ENCODE measurements at regions not wholly inside any gene's neighbourhood (a gene's known extent, or its start where the extent isn't known, plus 50 kb on each side); places are given as distances from the start of the nearest gene placed in this dataset.

DNA sequence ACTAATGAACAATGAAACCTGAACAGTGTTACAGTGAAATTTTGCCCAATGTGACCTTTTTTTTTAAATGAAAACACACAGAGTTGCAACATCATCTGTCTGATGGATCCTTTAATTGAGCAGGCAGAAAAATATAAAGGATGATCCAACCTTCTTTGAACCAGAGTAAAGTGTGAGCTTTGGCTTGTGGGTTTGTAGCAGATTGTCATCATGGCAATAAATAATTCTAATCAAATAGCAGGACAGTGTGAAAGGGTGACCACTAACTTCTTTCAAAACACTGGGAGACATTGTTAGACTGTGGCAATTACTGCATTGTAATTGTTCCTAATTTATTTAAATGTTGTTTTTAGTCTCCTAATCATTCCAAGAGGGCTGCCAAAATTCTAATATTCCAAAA is 197.2 kb downstream of the CHD9NB start:
- Histone ChIP-seq H3K79me2 (replicated peaks; ENCODE audit: insufficient read depth) (no peaks in the 10 kb centered on the region), H3K4me1 (ENCODE audit: insufficient read depth) (peaks cover 10% of the 10 kb centered on the region), H3K4me3 (no peak overlapping the region), H3K27me3 (ENCODE audit: insufficient read depth) (no peaks in the 10 kb centered on the region), H4K20me1 (replicated peaks; ENCODE audit: insufficient read depth) (no peaks in the 10 kb centered on the region), H2AFZ (no peak overlapping the region), H3K4me2 (no peak overlapping the region), H3K27ac (ENCODE audit: low read depth) (no peak overlapping the region), H3K9me2 (ENCODE audit: insufficient read depth) (peaks cover 8% of the 10 kb centered on the region; the same call in 1 of the 2 replicates), H3F3A (replicated peaks; ENCODE audit: low read depth) (no peaks in the 10 kb centered on the region), H3K36me3 (ENCODE audit: insufficient read depth) (peaks cover 4% of the 10 kb centered on the region; the same call in 1 of the 2 replicates)
- peaks cover 13% of the 10 kb centered on the region for H3K9me3 Mint-ChIP-seq
- no peak overlapping the region for H3K27ac Mint-ChIP-seq
- DNase-seq (ENCODE audit: low spot score): no peak
- H3K4me1 Mint-ChIP-seq: peaks cover 5% of the 10 kb centered on the region; the same call in 2 of the 3 replicates
- H3K27me3 Mint-ChIP-seq (ENCODE audit: insufficient read depth, low read depth, poor library complexity): no peaks in the 10 kb centered on the region
- peaks cover 8% of the 10 kb centered on the region; the same call in 2 of the 3 replicates for H3K36me3 Mint-ChIP-seq (ENCODE audit: low read depth)
- no peak overlapping the region for H3K4me3 Mint-ChIP-seq
- TF ChIP-seq, protein P1, sequence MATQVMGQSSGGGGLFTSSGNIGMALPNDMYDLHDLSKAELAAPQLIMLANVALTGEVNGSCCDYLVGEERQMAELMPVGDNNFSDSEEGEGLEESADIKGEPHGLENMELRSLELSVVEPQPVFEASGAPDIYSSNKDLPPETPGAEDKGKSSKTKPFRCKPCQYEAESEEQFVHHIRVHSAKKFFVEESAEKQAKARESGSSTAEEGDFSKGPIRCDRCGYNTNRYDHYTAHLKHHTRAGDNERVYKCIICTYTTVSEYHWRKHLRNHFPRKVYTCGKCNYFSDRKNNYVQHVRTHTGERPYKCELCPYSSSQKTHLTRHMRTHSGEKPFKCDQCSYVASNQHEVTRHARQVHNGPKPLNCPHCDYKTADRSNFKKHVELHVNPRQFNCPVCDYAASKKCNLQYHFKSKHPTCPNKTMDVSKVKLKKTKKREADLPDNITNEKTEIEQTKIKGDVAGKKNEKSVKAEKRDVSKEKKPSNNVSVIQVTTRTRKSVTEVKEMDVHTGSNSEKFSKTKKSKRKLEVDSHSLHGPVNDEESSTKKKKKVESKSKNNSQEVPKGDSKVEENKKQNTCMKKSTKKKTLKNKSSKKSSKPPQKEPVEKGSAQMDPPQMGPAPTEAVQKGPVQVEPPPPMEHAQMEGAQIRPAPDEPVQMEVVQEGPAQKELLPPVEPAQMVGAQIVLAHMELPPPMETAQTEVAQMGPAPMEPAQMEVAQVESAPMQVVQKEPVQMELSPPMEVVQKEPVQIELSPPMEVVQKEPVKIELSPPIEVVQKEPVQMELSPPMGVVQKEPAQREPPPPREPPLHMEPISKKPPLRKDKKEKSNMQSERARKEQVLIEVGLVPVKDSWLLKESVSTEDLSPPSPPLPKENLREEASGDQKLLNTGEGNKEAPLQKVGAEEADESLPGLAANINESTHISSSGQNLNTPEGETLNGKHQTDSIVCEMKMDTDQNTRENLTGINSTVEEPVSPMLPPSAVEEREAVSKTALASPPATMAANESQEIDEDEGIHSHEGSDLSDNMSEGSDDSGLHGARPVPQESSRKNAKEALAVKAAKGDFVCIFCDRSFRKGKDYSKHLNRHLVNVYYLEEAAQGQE (IDR thresholded peaks at IDR 0.05; ENCODE audit: unreplicated experiment): no peak
- TF ChIP-seq POLR2AphosphoS5 (IDR thresholded peaks at IDR 0.05; ENCODE audit: low read depth) (no peak), STAT1 (IDR thresholded peaks at IDR 0.05; ENCODE audit: unreplicated experiment) (no peak), EZH2 (IDR thresholded peaks at IDR 0.05; ENCODE audit: low read depth, unreplicated experiment) (no peak), ZNF114 (CRISPR knock-in tag; IDR thresholded peaks at IDR 0.05) (no peak), JUNB (IDR thresholded peaks at IDR 0.05; ENCODE audit: unreplicated experiment) (no peak), EZH2phosphoT487 (IDR thresholded peaks at IDR 0.05; ENCODE audit: unreplicated experiment) (no peak), NANOG (IDR thresholded peaks at IDR 0.05; ENCODE audit: borderline replicate concordance) (no peak), ZNF331 (CRISPR knock-in tag; IDR thresholded peaks at IDR 0.05; ENCODE audit: low read depth) (no peak), CREB1 (CRISPR knock-in tag; IDR thresholded peaks at IDR 0.05; ENCODE audit: low read depth) (no peak)
- TF ChIP-seq, protein P2, sequence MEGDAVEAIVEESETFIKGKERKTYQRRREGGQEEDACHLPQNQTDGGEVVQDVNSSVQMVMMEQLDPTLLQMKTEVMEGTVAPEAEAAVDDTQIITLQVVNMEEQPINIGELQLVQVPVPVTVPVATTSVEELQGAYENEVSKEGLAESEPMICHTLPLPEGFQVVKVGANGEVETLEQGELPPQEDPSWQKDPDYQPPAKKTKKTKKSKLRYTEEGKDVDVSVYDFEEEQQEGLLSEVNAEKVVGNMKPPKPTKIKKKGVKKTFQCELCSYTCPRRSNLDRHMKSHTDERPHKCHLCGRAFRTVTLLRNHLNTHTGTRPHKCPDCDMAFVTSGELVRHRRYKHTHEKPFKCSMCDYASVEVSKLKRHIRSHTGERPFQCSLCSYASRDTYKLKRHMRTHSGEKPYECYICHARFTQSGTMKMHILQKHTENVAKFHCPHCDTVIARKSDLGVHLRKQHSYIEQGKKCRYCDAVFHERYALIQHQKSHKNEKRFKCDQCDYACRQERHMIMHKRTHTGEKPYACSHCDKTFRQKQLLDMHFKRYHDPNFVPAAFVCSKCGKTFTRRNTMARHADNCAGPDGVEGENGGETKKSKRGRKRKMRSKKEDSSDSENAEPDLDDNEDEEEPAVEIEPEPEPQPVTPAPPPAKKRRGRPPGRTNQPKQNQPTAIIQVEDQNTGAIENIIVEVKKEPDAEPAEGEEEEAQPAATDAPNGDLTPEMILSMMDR (conservative IDR thresholded peaks at IDR 0.05; ENCODE audit: low read depth in 2 of 2): no peak
- TF ChIP-seq, protein P3, sequence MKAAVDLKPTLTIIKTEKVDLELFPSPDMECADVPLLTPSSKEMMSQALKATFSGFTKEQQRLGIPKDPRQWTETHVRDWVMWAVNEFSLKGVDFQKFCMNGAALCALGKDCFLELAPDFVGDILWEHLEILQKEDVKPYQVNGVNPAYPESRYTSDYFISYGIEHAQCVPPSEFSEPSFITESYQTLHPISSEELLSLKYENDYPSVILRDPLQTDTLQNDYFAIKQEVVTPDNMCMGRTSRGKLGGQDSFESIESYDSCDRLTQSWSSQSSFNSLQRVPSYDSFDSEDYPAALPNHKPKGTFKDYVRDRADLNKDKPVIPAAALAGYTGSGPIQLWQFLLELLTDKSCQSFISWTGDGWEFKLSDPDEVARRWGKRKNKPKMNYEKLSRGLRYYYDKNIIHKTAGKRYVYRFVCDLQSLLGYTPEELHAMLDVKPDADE (IDR thresholded peaks at IDR 0.05): no peak
- TF ChIP-seq, protein P4, sequence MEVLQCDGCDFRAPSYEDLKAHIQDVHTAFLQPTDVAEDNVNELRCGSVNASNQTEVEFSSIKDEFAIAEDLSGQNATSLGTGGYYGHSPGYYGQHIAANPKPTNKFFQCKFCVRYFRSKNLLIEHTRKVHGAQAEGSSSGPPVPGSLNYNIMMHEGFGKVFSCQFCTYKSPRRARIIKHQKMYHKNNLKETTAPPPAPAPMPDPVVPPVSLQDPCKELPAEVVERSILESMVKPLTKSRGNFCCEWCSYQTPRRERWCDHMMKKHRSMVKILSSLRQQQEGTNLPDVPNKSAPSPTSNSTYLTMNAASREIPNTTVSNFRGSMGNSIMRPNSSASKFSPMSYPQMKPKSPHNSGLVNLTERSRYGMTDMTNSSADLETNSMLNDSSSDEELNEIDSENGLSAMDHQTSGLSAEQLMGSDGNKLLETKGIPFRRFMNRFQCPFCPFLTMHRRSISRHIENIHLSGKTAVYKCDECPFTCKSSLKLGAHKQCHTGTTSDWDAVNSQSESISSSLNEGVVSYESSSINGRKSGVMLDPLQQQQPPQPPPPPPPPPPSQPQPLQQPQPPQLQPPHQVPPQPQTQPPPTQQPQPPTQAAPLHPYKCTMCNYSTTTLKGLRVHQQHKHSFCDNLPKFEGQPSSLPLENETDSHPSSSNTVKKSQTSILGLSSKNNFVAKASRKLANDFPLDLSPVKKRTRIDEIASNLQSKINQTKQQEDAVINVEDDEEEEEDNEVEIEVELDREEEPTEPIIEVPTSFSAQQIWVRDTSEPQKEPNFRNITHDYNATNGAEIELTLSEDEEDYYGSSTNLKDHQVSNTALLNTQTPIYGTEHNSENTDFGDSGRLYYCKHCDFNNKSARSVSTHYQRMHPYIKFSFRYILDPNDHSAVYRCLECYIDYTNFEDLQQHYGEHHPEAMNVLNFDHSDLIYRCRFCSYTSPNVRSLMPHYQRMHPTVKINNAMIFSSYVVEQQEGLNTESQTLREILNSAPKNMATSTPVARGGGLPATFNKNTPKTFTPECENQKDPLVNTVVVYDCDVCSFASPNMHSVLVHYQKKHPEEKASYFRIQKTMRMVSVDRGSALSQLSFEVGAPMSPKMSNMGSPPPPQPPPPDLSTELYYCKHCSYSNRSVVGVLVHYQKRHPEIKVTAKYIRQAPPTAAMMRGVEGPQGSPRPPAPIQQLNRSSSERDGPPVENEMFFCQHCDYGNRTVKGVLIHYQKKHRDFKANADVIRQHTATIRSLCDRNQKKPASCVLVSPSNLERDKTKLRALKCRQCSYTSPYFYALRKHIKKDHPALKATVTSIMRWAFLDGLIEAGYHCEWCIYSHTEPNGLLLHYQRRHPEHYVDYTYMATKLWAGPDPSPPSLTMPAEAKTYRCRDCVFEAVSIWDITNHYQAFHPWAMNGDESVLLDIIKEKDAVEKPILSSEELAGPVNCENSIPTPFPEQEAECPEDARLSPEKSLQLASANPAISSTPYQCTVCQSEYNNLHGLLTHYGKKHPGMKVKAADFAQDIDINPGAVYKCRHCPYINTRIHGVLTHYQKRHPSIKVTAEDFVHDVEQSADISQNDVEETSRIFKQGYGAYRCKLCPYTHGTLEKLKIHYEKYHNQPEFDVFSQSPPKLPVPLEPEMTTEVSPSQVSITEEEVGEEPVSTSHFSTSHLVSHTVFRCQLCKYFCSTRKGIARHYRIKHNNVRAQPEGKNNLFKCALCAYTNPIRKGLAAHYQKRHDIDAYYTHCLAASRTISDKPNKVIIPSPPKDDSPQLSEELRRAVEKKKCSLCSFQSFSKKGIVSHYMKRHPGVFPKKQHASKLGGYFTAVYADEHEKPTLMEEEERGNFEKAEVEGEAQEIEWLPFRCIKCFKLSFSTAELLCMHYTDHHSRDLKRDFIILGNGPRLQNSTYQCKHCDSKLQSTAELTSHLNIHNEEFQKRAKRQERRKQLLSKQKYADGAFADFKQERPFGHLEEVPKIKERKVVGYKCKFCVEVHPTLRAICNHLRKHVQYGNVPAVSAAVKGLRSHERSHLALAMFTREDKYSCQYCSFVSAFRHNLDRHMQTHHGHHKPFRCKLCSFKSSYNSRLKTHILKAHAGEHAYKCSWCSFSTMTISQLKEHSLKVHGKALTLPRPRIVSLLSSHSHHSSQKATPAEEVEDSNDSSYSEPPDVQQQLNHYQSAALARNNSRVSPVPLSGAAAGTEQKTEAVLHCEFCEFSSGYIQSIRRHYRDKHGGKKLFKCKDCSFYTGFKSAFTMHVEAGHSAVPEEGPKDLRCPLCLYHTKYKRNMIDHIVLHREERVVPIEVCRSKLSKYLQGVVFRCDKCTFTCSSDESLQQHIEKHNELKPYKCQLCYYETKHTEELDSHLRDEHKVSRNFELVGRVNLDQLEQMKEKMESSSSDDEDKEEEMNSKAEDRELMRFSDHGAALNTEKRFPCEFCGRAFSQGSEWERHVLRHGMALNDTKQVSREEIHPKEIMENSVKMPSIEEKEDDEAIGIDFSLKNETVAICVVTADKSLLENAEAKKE (CRISPR knock-in tag; IDR thresholded peaks at IDR 0.05): no peak
- no peak for ATAC-seq

Data from GM23338 (cell line).